H54 (cell line): ENCODE measurements at regions not wholly inside any gene's neighbourhood (a gene's known extent, or its start where the extent isn't known, plus 50 kb on each side); places are given as distances from the start of the nearest gene placed in this dataset.

Experiments
- DNase-seq: peaks from one replicate; pipeline ENCODE4 v3.0.0; 2011; ENCODE audit warnings: low spot score, mixed read lengths; ENCODE audit not compliant: insufficient read length
- FAIRE-seq: peaks from 3 replicates; lab custom pipeline; 2011; peaks lifted over from hg19 to GRCh38; lab: Jason Lieb, UNC
- POLR2A ChIP-seq: IDR thresholded peaks from 2 replicates; pipeline ENCODE4 v1.6.1; 2011; ENCODE audit warnings: low read depth, mild to moderate bottlenecking, low read length

GRCh38 chr13:44063881-44064280 is 184.2 kb downstream of the LACC1 start:
- FAIRE-seq, result no peak
- DNase-seq, result no peak
- no peak for TF ChIP-seq POLR2A

GRCh38 chr13:44064357-44064756 is 184.7 kb downstream of the LACC1 start:
- no peak for TF ChIP-seq POLR2A
- no peak for FAIRE-seq
- DNase-seq, result no peak

GRCh38 chr13:44068169-44068568 is 188.5 kb downstream of the LACC1 start:
- no peak for FAIRE-seq
- DNase-seq, result no peak
- no peak for TF ChIP-seq POLR2A

GRCh38 chr13:44068737-44069136 is 189.0 kb downstream of the LACC1 start:
- TF ChIP-seq POLR2A, result no peak
- peak; percentile 58 for FAIRE-seq
- peak; percentile 13 for DNase-seq

GRCh38 chr13:44072536-44072935 is 192.8 kb downstream of the LACC1 start:
- no peak for TF ChIP-seq POLR2A
- no peak for FAIRE-seq
- DNase-seq, result no peak

GRCh38 chr13:44074611-44075010 is 194.9 kb downstream of the LACC1 start:
- FAIRE-seq (no peak), DNase-seq (no peak)
- TF ChIP-seq POLR2A, result no peak

GRCh38 chr13:44075113-44075512 is 195.4 kb downstream of the LACC1 start:
- DNase-seq, result no peak
- no peak for TF ChIP-seq POLR2A
- FAIRE-seq, result no peak

GRCh38 chr13:44078806-44079376 is 199.2 kb downstream of the LACC1 start:
- DNase-seq, result no peak
- no peak for FAIRE-seq
- TF ChIP-seq POLR2A, result no peak

GRCh38 chr13:44079413-44080205 is 199.9 kb downstream of the LACC1 start:
- TF ChIP-seq POLR2A, result no peak
- DNase-seq (no peak), FAIRE-seq (no peak)

GRCh38 chr13:44084146-44084545 is 204.4 kb downstream of the LACC1 start:
- TF ChIP-seq POLR2A, result no peak
- FAIRE-seq (no peak), DNase-seq (no peak)

- FAIRE-seq (no peak), DNase-seq (no peak)
- TF ChIP-seq POLR2A, result no peak
These were observed 206.7 kb downstream of the LACC1 start for GRCh38 chr13:44086389-44086788.

- DNase-seq, result no peak
- TF ChIP-seq POLR2A, result no peak
- FAIRE-seq, result no peak
These were observed 208.7 kb downstream of the LACC1 start for GRCh38 chr13:44088411-44088810.

- DNase-seq, result no peak
- no peak for FAIRE-seq
- no peak for TF ChIP-seq POLR2A
These were observed 209.3 kb downstream of the LACC1 start for GRCh38 chr13:44088991-44089413.

GRCh38 chr13:44089452-44089851 is 209.7 kb downstream of the LACC1 start:
- no peak for TF ChIP-seq POLR2A
- FAIRE-seq (no peak), DNase-seq (no peak)

GRCh38 chr13:44092078-44092970 is 212.6 kb downstream of the LACC1 start:
- FAIRE-seq (no peak), DNase-seq (no peak)
- TF ChIP-seq POLR2A, result no peak
